Neural progenitor cell (in vitro differentiated cells): ENCODE measurements at regions not wholly inside any gene's neighbourhood (a gene's known extent, or its start where the extent isn't known, plus 50 kb on each side); places are given as distances from the start of the nearest gene placed in this dataset.

Experiments used
- DNase-seq: peaks from one replicate; pipeline ENCODE4 v3.0.0-alpha.2; 2016; ENCODE audit warnings: low spot score
- H2AFZ ChIP-seq: fragments of 200-600 bp; sonication (generic); replicated peaks from 2 replicates; pipeline ENCODE4 v1.6.1; 2016; ENCODE audit warnings: antibody characterized with exemption
- H3F3A ChIP-seq: fragments of 200-600 bp; sonication (generic); 2 replicates; pipeline ENCODE4 v1.6.1; 2016; ENCODE audit warnings: antibody characterized with exemption, low read depth
- H3K27ac ChIP-seq: fragments of 200-600 bp; sonication (generic); 2 replicates; pipeline ENCODE4 v1.5.1; 2016; ENCODE audit warnings: mild to moderate bottlenecking
- H3K27me3 ChIP-seq: fragments of 200-600 bp; sonication (generic); 2 replicates; pipeline ENCODE4 v1.6.1; 2016; ENCODE audit warnings: mild to moderate bottlenecking, moderate library complexity
- H3K36me3 ChIP-seq: fragments of 200-600 bp; sonication (generic); 2 replicates; pipeline ENCODE4 v1.5.1; 2016
- H3K4me1 ChIP-seq: fragments of 200-600 bp; sonication (generic); 2 replicates; pipeline ENCODE4 v1.6.1; 2016; ENCODE audit warnings: mixed run types
- H3K4me2 ChIP-seq: fragments of 200-600 bp; sonication (generic); 2 replicates; pipeline ENCODE4 v1.6.1; 2016
- H3K4me3 ChIP-seq: fragments of 200-600 bp; sonication (generic); 2 replicates; pipeline ENCODE4 v1.5.1; 2016
- H3K79me2 ChIP-seq: fragments of 200-600 bp; sonication (generic); 2 replicates; pipeline ENCODE4 v1.6.1; 2016; ENCODE audit warnings: low read depth
- H3K9ac ChIP-seq: fragments of 200-600 bp; sonication (generic); 2 replicates; pipeline ENCODE4 v1.6.1; 2016
- H3K9me3 ChIP-seq: fragments of 200-600 bp; sonication (generic); 2 replicates; pipeline ENCODE4 v1.5.1; 2016; ENCODE audit warnings: low read depth
- H4K20me1 ChIP-seq: fragments of 200-600 bp; sonication (generic); 2 replicates; pipeline ENCODE4 v1.6.1; 2016; ENCODE audit warnings: low read depth
- H3K27ac Mint-ChIP-seq: 3 replicates; pipeline ENCODE4 v1.8.0; 2021; ENCODE audit warnings: mixed read lengths
- H3K27me3 Mint-ChIP-seq: 2 replicates; pipeline ENCODE4 v1.8.0; 2022; ENCODE audit warnings: low read depth, mild to moderate bottlenecking, inconsistent platforms, moderate library complexity, mixed read lengths; ENCODE audit not compliant: insufficient read depth
- H3K36me3 Mint-ChIP-seq: 3 replicates; pipeline ENCODE4 v1.8.0; 2021; ENCODE audit warnings: mixed read lengths
- H3K4me1 Mint-ChIP-seq: 3 replicates; pipeline ENCODE4 v1.8.0; 2021; ENCODE audit warnings: mixed read lengths
- H3K4me3 Mint-ChIP-seq: 3 replicates; pipeline ENCODE4 v1.8.0; 2021; ENCODE audit warnings: mild to moderate bottlenecking, moderate library complexity, mixed read lengths
- H3K9me3 Mint-ChIP-seq: 3 replicates; pipeline ENCODE4 v1.8.0; 2020; ENCODE audit warnings: mixed read lengths
- CTCF ChIP-seq: fragments of 200-600 bp; sonication (generic); IDR thresholded peaks from 2 replicates; pipeline ENCODE4 v1.5.1; 2017; ENCODE audit warnings: antibody characterized with exemption, mild to moderate bottlenecking
- EZH2 ChIP-seq: fragments of 200-600 bp; sonication (generic); IDR thresholded peaks from 2 replicates; pipeline ENCODE4 v1.6.1; 2017; ENCODE audit warnings: antibody characterized with exemption, mild to moderate bottlenecking, moderate library complexity
- EZH2phosphoT487 ChIP-seq: fragments of 200-600 bp; sonication (generic); IDR thresholded peaks from 2 replicates; pipeline ENCODE4 v1.6.1; 2017; ENCODE audit warnings: antibody characterized with exemption

DNA sequence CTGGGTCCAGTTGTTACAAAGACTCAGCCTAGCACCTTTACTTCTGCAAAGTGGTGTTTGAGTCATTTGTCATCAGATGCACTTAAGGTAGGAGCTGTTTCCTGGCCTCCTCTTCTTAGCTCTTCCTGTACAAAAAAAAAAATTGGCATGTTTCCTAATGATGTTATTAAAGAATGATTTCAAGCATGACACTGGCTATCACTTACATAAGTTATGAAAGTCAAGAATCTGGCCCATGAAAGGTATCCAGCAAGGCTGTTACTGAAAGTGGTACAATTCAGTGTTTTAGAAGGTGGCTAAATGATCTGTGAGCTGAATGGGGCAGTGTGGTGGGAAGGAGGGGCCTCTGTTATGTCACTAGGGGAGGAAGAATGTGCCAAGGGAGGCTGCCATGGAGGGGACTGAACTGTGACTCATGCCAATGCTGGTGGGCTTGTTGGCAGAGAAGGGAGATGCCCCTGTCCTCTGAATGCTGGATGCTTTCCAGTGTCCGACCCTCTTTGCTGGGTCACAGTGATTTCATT lies 175.1 kb upstream of the MAP1B start:
- H3K4me2 ChIP-seq, result no peak overlapping the region
- H3K9me3 Mint-ChIP-seq, result peaks cover 5% of the 10 kb centered on the region
- H3K79me2 ChIP-seq, result no peaks in the 10 kb centered on the region
- H2AFZ ChIP-seq, result no peak overlapping the region
- H3K27me3 ChIP-seq, result no peaks in the 10 kb centered on the region
- H3K27ac ChIP-seq, result no peak overlapping the region
- no peak for TF ChIP-seq CTCF
- no peak for TF ChIP-seq EZH2
- no peak for TF ChIP-seq EZH2phosphoT487
- H4K20me1 ChIP-seq, result no peaks in the 10 kb centered on the region
- no peaks in the 10 kb centered on the region for H3K36me3 Mint-ChIP-seq
- H3K27ac Mint-ChIP-seq, result peak overlapping the region; percentile 58
- H3K4me1 ChIP-seq, result peaks cover 13% of the 10 kb centered on the region
- H3K4me1 Mint-ChIP-seq, result peaks cover 26% of the 10 kb centered on the region
- H3K27me3 Mint-ChIP-seq, result peaks cover 4% of the 10 kb centered on the region
- H3K9me3 ChIP-seq, result no peaks in the 10 kb centered on the region
- no peak overlapping the region for H3K4me3 ChIP-seq
- H3F3A ChIP-seq, result peaks cover 5% of the 10 kb centered on the region
- no peak for DNase-seq
- no peaks in the 10 kb centered on the region for H3K36me3 ChIP-seq
- H3K9ac ChIP-seq, result no peak overlapping the region
- H3K4me3 Mint-ChIP-seq, result no peak overlapping the region

DNA sequence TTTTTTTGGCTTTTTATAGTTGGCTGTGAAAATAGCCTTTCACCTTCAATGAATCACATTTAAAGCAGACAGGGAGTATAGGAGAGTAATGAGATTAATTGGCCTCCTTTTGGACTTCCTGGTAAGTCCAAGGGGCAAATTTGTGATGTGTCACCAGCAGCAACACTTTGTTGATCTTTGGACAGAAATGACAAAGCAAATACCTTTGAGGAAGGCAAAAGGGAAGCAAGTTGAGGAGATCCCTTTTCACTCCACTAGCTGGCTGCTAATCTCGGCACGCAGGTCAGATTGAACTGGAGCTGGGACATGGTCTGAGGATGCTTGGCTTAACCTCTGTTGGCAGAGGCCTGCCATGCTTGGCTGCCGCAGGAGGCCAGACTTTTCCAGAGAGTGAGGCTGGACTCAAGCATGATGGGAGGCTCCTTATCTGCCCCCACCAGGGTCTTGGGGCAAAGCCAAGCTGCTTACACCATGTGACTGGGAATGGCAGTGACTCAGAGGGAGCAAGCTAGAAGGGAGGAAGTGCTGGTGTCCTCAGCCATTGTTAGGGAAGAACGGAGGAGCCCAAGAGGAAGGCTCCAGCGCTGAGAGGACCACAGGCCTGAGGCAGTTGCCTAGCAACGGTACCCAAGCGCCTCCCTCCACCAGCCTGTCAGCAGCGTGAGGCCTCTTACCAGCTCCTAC lies 174.5 kb upstream of the MAP1B start:
- Mint-ChIP-seq H3K4me1 (peaks cover 28% of the 10 kb centered on the region), H3K27ac (peak overlapping the region; percentile 58), H3K9me3 (peaks cover 3% of the 10 kb centered on the region), H3K36me3 (no peaks in the 10 kb centered on the region), H3K27me3 (peaks cover 4% of the 10 kb centered on the region), H3K4me3 (no peak overlapping the region)
- Histone ChIP-seq H3K9ac (no peak overlapping the region), H3K27ac (no peak overlapping the region), H3K4me3 (no peak overlapping the region), H3K4me1 (peaks cover 13% of the 10 kb centered on the region), H2AFZ (no peak overlapping the region), H3K27me3 (no peaks in the 10 kb centered on the region), H3K36me3 (no peaks in the 10 kb centered on the region), H3K4me2 (no peak overlapping the region), H3K9me3 (no peaks in the 10 kb centered on the region), H4K20me1 (no peaks in the 10 kb centered on the region), H3K79me2 (no peaks in the 10 kb centered on the region), H3F3A (peaks cover 5% of the 10 kb centered on the region)
- TF ChIP-seq EZH2 (no peak), EZH2phosphoT487 (no peak), CTCF (no peak)
- DNase-seq, result peak; percentile 75

DNA sequence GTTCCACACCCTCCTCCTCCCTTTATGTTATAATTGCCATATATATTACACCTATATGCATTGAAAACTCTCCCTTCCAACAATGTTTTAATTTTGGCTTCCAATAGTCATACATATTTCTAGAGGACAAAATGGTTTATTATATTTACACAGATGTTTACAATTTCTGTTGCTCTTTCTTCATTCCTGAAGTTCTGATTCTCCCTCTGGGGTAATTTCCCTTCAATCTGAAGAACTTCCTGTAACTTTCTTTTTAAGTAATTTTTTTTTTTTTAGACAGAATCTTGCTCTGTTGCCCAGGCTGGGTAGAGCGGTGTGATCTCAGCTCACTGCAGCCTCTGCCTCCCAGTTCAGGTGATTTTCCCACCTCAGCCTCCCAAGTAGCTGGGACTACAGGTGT lies 173.0 kb upstream of the MAP1B start:
- no peak overlapping the region for H3K27ac Mint-ChIP-seq
- Histone ChIP-seq H2AFZ (no peak overlapping the region), H3K4me2 (no peak overlapping the region)

More for the DNA sequence above, 173.0 kb upstream of the MAP1B start:
- Histone ChIP-seq H3K9ac (no peak overlapping the region), H3K27ac (no peak overlapping the region), H3K27me3 (no peaks in the 10 kb centered on the region), H3F3A (peaks cover 5% of the 10 kb centered on the region), H3K36me3 (no peaks in the 10 kb centered on the region), H3K4me3 (no peak overlapping the region), H3K4me1 (peaks cover 21% of the 10 kb centered on the region), H4K20me1 (no peaks in the 10 kb centered on the region), H3K79me2 (no peaks in the 10 kb centered on the region), H3K9me3 (no peaks in the 10 kb centered on the region)
- Mint-ChIP-seq H3K27me3 (peaks cover 4% of the 10 kb centered on the region), H3K9me3 (no peaks in the 10 kb centered on the region), H3K4me3 (no peak overlapping the region), H3K4me1 (peaks cover 43% of the 10 kb centered on the region), H3K36me3 (no peaks in the 10 kb centered on the region)
- no peak for DNase-seq
- TF ChIP-seq EZH2 (no peak), CTCF (no peak)
